K562 (cell line): ENCODE measurements at regions not wholly inside any gene's neighbourhood (a gene's known extent, or its start where the extent isn't known, plus 50 kb on each side); places are given as distances from the start of the nearest gene placed in this dataset.

Experiments
- ATAC-seq: fragments of 200-7000 bp; cut with Tn5 transposase; 3 replicates; pipeline ENCODE4 v1.9.1; 2020; ENCODE audit warnings: moderate library complexity
- BruUV-seq: library from RNA; stranded (reverse); fragments of 400-500 nt; replicated peaks from 2 replicates; lab custom pipeline; 2021; lab: Mats Ljungman, UMichigan
- CTCF ChIA-PET: fragments of 300-600 bp; formaldehyde crosslinking; extraction: SDS; loops from one replicate; lab custom pipeline; 2021; ENCODE audit warnings: low intra/inter-chr PET ratio; lab: Yijun Ruan, JAX
- POLR2A ChIA-PET: fragments of 300-600, 350-650 bp; sonication (Branson Sonifier 250); formaldehyde crosslinking; extraction: SDS; loops from one replicate; lab custom pipeline; 2021; ENCODE audit warnings: antibody characterized with exemption, inconsistent platforms; lab: Yijun Ruan, JAX
- DNase-seq, 4 experiments: peaks; one replicate each; pipeline versions ENCODE4 v3.0.0 to v3.0.0-alpha.2; 2011 to 2018; ENCODE audit warnings: low spot score in 3 of 4, mixed read lengths in 3 of 4; ENCODE audit errors: extremely low read depth in 1 of 4
- FAIRE-seq: peaks from 2 replicates; lab custom pipeline; 2011; peaks lifted over from hg19 to GRCh38; lab: Jason Lieb, UNC
- H2AFZ ChIP-seq: 2 replicates; pipeline ENCODE4 v1.6.0; 2011; ENCODE audit warnings: low read depth, low read length, control low read depth, inconsistent platforms
- H3K27ac ChIP-seq: fragments of 200-600 bp; 3 replicates; pipeline ENCODE4 v1.8.0; 2011; ENCODE audit warnings: low read depth, mild to moderate bottlenecking, control low read depth, inconsistent platforms, low read length, moderate library complexity, mixed read lengths; ENCODE audit errors: extremely low read depth
- H3K27me3 ChIP-seq, 2 experiments: fragments of 300-600 bp in 1 of 2; 2 replicates in 1 of 2; 3 replicates in 1 of 2; pipeline versions ENCODE4 v1.6.0 to v1.8.0; 2011; ENCODE audit warnings: inconsistent platforms in 2 of 2, low read length in 2 of 2, mild to moderate bottlenecking in 1 of 2, mixed read lengths in 1 of 2, moderate library complexity in 1 of 2; ENCODE audit not compliant: control insufficient read depth in 2 of 2, insufficient read depth in 2 of 2
- H3K36me3 ChIP-seq: fragments of 300-600 bp; 3 replicates; pipeline ENCODE4 v1.8.0; 2011; ENCODE audit warnings: mild to moderate bottlenecking, low read length, inconsistent platforms; ENCODE audit not compliant: control insufficient read depth, insufficient read depth
- H3K4me1 ChIP-seq, 2 experiments: fragments of 200-600 bp in 1 of 2; replicated peaks in 1 of 2; 2 replicates in 1 of 2; 3 replicates in 1 of 2; pipeline versions ENCODE4 v1.5.1 to v1.8.0; 2011; ENCODE audit warnings: inconsistent platforms in 2 of 2, low read length in 2 of 2, mild to moderate bottlenecking in 1 of 2, mixed read lengths in 1 of 2, moderate library complexity in 1 of 2; ENCODE audit not compliant: control insufficient read depth in 2 of 2, insufficient read depth in 2 of 2
- H3K4me2 ChIP-seq: 2 replicates; pipeline ENCODE4 v1.6.1; 2011; ENCODE audit warnings: low read length, control low read depth, inconsistent platforms, mixed read lengths; ENCODE audit not compliant: insufficient read depth
- H3K4me3 ChIP-seq: fragments of 200-600 bp; sonication (generic), shearing (Covaris generic); 2 replicates; pipeline ENCODE4 v1.5.1; 2016; ENCODE audit warnings: control low read depth, inconsistent platforms
- H3K79me2 ChIP-seq: fragments of 200-600 bp; 3 replicates; pipeline ENCODE4 v1.8.0; 2011; ENCODE audit warnings: low read length, inconsistent platforms; ENCODE audit not compliant: control insufficient read depth, insufficient read depth
- H3K9ac ChIP-seq, 2 experiments: 2 replicates each; pipeline versions ENCODE4 v1.6.0 to v1.6.1; 2011; ENCODE audit warnings: low read depth in 2 of 2, low read length in 2 of 2, control low read depth in 1 of 2, inconsistent platforms in 1 of 2, mild to moderate bottlenecking in 1 of 2, mixed read lengths in 1 of 2; ENCODE audit not compliant: insufficient read depth in 1 of 2
- H3K9me1 ChIP-seq: one replicate; pipeline ENCODE4 v1.6.0; 2011; ENCODE audit warnings: inconsistent platforms, mild to moderate bottlenecking, low read length, moderate library complexity; ENCODE audit not compliant: control insufficient read depth, insufficient read depth
- H3K9me3 ChIP-seq: replicated peaks from 2 replicates; pipeline ENCODE4 v1.5.1; 2011; ENCODE audit warnings: low read depth, low read length, inconsistent platforms; ENCODE audit not compliant: control insufficient read depth, insufficient read depth
- H4K20me1 ChIP-seq: replicated peaks from 2 replicates; pipeline ENCODE4 v1.6.1; 2011; ENCODE audit warnings: low read length, inconsistent platforms, mixed read lengths; ENCODE audit not compliant: control insufficient read depth, insufficient read depth
- CREM ChIP-seq: IDR thresholded peaks from 2 replicates; pipeline ENCODE4 v1.6.1; 2014; ENCODE audit warnings: antibody characterized with exemption, low read depth
- EHMT2 ChIP-seq: fragments of 450-650 bp; IDR thresholded peaks from 2 replicates; pipeline ENCODE4 v1.6.1; 2018; ENCODE audit warnings: antibody characterized with exemption
- GATAD2B ChIP-seq: fragments of 450-650 bp; IDR thresholded peaks from 2 replicates; pipeline ENCODE4 v1.6.1; 2017; ENCODE audit warnings: mild to moderate bottlenecking, borderline replicate concordance
- HLTF ChIP-seq: fragments of 450-650 bp; IDR thresholded peaks from 2 replicates; pipeline ENCODE4 v1.6.1; 2016
- HNRNPUL1 ChIP-seq: fragments of 200-400 bp; formaldehyde crosslinking; IDR thresholded peaks from 2 replicates; pipeline ENCODE4 v1.6.1; 2017; ENCODE audit warnings: low read length
- JUNB ChIP-seq: fragments of 450-650 bp; formaldehyde crosslinking; conservative IDR thresholded peaks from 2 replicates; pipeline ENCODE4 v1.4.0; 2020; ENCODE audit warnings: mild to moderate bottlenecking
- KDM4B ChIP-seq, 2 experiments: fragments of 450-650 bp in 1 of 2; sonication (generic) in 1 of 2; IDR thresholded peaks; 2 replicates each; pipeline ENCODE4 v1.6.1; 2016 to 2017; ENCODE audit warnings: borderline replicate concordance in 2 of 2, antibody characterized with exemption in 1 of 2, low read depth in 1 of 2, mild to moderate bottlenecking in 1 of 2
- NCOA4 ChIP-seq: fragments of 450-650 bp; IDR thresholded peaks from 2 replicates; pipeline ENCODE4 v1.6.1; 2018; ENCODE audit warnings: mild to moderate bottlenecking; ENCODE audit not compliant: partially characterized antibody
- NFRKB ChIP-seq: fragments of 450-650 bp; IDR thresholded peaks from 2 replicates; pipeline ENCODE4 v1.6.1; 2016; ENCODE audit warnings: low read depth
- NKRF ChIP-seq: fragments of 450-650 bp; IDR thresholded peaks from 2 replicates; pipeline ENCODE4 v1.6.1; 2016; ENCODE audit warnings: borderline replicate concordance
- RNF2 ChIP-seq: sonication (generic); IDR thresholded peaks from 2 replicates; pipeline ENCODE4 v1.6.1; 2016
- ZBTB17 ChIP-seq: fragments of 450-650 bp; formaldehyde crosslinking; IDR thresholded peaks from 2 replicates; pipeline ENCODE4 v1.4.0; 2020; ENCODE audit warnings: mild to moderate bottlenecking
- ZNF224 ChIP-seq: sonication (generic); formaldehyde crosslinking; IDR thresholded peaks from 2 replicates; pipeline ENCODE4 v1.8.0; 2022; ENCODE audit warnings: mild to moderate bottlenecking, missing genetic modification reagents
- ZNF316 ChIP-seq: fragments of 450-650 bp; IDR thresholded peaks from 2 replicates; pipeline ENCODE4 v1.6.1; 2016
- ZNF444 ChIP-seq: fragments of 250-450 bp; sonication (Bioruptor Pico); IDR thresholded peaks from 2 replicates; pipeline ENCODE4 v1.4.0; 2020; ENCODE audit warnings: mild to moderate bottlenecking, moderate library complexity
- ZZZ3 ChIP-seq: fragments of 450-650 bp; IDR thresholded peaks from 2 replicates; pipeline ENCODE4 v1.6.1; 2016; ENCODE audit warnings: antibody characterized with exemption, mild to moderate bottlenecking, moderate library complexity
- WGBS: fragments of 100-300 bp; shearing (Covaris generic); methylation state at CpG from one replicate; pipeline ENCODE4 v1.1.6; 2016; ENCODE audit warnings: low coverage, mixed read lengths; ENCODE audit not compliant: insufficient coverage; ENCODE audit errors: missing lambda C conversion rate; 5-methylcytosine and 5-hydroxymethylcytosine counted together
- in situ Hi-C: fragments of 300-500 bp; cut with MboI; formaldehyde crosslinking; loops from 4 replicates; pipeline ENCODE4 v1.15.0; 2018; ENCODE audit warnings: inconsistent platforms, mixed read lengths
- intact Hi-C: fragments of 100-400 bp; cut with micrococcal nuclease; formaldehyde crosslinking; loops from 2 replicates; pipeline ENCODE4 v1.14.2; 2022
- TF ChIP-seq, protein P1 (sequence below): sonication (generic); formaldehyde crosslinking; IDR thresholded peaks from 2 replicates; pipeline ENCODE4 v1.8.1; 2023; ENCODE audit warnings: mild to moderate bottlenecking, missing genetic modification reagents

GRCh38 chr20:52665441-52665840 is 306.7 kb upstream of the TSHZ2 start:
- ATAC-seq (no peak), FAIRE-seq (no peak), DNase-seq (no peak)
- H3K4me2 ChIP-seq: no peak overlapping the region
- no peak overlapping the region for H3K4me3 ChIP-seq
- no peaks in the 10 kb centered on the region for H3K4me1 ChIP-seq
- no peaks in the 10 kb centered on the region for H3K36me3 ChIP-seq
- 0% methylated on average over 1 of the region's 1 CpG for WGBS
- ChIA-PET CTCF (no interaction called here), POLR2A (no interaction called here)
- intact Hi-C loops (no loop called here), in situ Hi-C loops (no loop called here)
- no peaks in the 10 kb centered on the region for H4K20me1 ChIP-seq
- no peaks in the 10 kb centered on the region for H3K9me1 ChIP-seq
- no peak overlapping the region for H3K9ac ChIP-seq
- no peaks in the 10 kb centered on the region for H3K9me3 ChIP-seq
- H2AFZ ChIP-seq: no peak overlapping the region
- H3K27me3 ChIP-seq: no peaks in the 10 kb centered on the region
- TF ChIP-seq GATAD2B (no peak), HNRNPUL1 (no peak), CREM (no peak), RNF2 (no peak), ZNF316 (peak; percentile 13; the same call in 1 of the 2 replicates), ZBTB17 (no peak)
- H3K79me2 ChIP-seq: no peaks in the 10 kb centered on the region
- H3K27ac ChIP-seq: no peak overlapping the region
- no TSS peak for BruUV-seq

- Histone ChIP-seq H3K9me1 (no peaks in the 10 kb centered on the region), H3K9ac (no peak overlapping the region), H3K4me1 (no peaks in the 10 kb centered on the region), H3K9me3 (no peaks in the 10 kb centered on the region), H3K27ac (no peak overlapping the region), H3K4me3 (no peak overlapping the region), H3K27me3 (no peaks in the 10 kb centered on the region), H3K4me2 (no peak overlapping the region), H3K79me2 (no peaks in the 10 kb centered on the region), H4K20me1 (no peaks in the 10 kb centered on the region), H3K36me3 (no peaks in the 10 kb centered on the region), H2AFZ (no peak overlapping the region)
- POLR2A ChIA-PET: no interaction called here
- FAIRE-seq (no peak), DNase-seq (no peak), ATAC-seq (no peak)
- in situ Hi-C loops (no loop called here), intact Hi-C loops (no loop called here)
- CTCF ChIA-PET: no interaction called here
- 6% methylated on average over 3 of the region's 3 CpGs for WGBS
- no TSS peak for BruUV-seq
- TF ChIP-seq NCOA4 (no peak), JUNB (CRISPR knock-in tag) (no peak), ZZZ3 (no peak), KDM4B (IDR thresholded peaks at IDR 0.05; ENCODE audit: borderline replicate concordance in 2 of 2, low read depth in 1 of 2) (no peak), NKRF (no peak), EHMT2 (no peak), NFRKB (no peak), ZNF444 (CRISPR knock-in tag) (no peak), HLTF (no peak), ZNF224 (CRISPR knock-in tag) (no peak)
- TF ChIP-seq, protein P1, sequence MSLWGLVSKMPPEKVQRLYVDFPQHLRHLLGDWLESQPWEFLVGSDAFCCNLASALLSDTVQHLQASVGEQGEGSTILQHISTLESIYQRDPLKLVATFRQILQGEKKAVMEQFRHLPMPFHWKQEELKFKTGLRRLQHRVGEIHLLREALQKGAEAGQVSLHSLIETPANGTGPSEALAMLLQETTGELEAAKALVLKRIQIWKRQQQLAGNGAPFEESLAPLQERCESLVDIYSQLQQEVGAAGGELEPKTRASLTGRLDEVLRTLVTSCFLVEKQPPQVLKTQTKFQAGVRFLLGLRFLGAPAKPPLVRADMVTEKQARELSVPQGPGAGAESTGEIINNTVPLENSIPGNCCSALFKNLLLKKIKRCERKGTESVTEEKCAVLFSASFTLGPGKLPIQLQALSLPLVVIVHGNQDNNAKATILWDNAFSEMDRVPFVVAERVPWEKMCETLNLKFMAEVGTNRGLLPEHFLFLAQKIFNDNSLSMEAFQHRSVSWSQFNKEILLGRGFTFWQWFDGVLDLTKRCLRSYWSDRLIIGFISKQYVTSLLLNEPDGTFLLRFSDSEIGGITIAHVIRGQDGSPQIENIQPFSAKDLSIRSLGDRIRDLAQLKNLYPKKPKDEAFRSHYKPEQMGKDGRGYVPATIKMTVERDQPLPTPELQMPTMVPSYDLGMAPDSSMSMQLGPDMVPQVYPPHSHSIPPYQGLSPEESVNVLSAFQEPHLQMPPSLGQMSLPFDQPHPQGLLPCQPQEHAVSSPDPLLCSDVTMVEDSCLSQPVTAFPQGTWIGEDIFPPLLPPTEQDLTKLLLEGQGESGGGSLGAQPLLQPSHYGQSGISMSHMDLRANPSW (CRISPR knock-in tag): no peak
Observed at GRCh38 chr20:52655395-52655794, 316.8 kb upstream of the TSHZ2 start.
